GM18858 (cell line): ENCODE measurements at regions not wholly inside any gene's neighbourhood (a gene's known extent, or its start where the extent isn't known, plus 50 kb on each side); places are given as distances from the start of the nearest gene placed in this dataset.
"Not testable (repeated sequence)": the region's sequence is repeated elsewhere in the genome, so short reads cannot be mapped to it uniquely, and the experiment has no call there.

Experiments used
- ATAC-seq: cut with Tn5 transposase; IDR thresholded peaks from one replicate; pipeline ENCODE4 v1.9.1; 2021; ENCODE audit not compliant: unreplicated experiment

DNA sequence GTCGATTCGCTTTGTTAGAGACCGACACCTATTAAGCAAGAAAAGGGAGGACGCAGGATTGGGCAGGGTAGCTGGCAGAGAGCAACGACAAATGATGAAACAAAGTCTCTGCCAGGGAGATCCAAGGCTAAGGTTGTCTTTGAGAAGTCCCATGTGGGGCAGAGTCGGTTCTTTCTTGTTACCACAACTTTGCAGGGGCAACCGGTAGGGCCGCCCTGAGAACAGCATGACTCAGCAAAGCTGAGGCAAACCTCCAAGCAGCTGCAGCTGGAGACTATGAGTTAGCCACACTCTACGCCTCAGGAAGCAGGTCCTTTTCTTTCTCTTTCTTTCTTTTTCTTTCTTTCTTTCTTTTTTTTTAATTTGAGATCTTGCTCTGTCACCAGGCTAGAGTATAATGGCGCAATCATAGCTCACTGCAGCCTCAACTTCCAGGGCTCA, 452.3 kb upstream of the ID2 start:
- ATAC-seq = peak; percentile 76

DNA sequence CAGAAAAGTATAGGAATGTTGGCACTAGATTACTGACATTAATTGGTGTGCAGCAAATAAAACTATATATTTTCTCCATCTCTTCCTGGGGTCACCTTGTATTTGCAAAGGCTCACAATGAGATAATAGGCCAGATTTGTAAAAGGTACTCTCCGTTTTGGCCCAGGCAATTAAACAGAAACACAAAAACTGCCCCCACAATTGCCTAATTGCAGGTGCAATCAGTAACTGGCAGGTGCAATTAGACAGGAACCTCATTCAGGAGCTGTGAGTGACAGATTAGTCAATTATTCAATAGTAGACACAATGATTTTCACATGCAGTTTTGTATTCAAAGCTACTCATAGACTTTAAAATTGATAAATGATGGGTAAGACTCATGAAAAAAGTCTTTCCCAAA, 451.4 kb upstream of the ID2 start:
- ATAC-seq = no peak

DNA sequence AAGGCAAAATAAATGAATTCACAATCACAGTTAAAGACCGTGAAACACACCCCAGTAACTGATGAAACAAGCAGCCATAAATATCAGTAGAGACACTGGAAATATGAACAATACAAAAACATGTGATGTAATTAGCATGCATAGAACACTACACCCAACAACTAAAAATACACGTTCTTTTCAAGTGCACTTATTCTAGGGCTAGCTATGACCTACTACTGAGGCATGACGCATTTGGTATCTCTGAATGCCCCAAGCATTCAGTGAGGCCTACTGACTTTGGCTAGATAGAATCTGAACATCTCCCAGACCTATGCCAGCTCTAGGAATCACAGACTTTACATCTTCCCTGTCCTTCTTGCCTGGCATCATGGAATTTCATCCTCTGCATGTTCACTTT, 450.0 kb upstream of the ID2 start:
- no peak for ATAC-seq

DNA sequence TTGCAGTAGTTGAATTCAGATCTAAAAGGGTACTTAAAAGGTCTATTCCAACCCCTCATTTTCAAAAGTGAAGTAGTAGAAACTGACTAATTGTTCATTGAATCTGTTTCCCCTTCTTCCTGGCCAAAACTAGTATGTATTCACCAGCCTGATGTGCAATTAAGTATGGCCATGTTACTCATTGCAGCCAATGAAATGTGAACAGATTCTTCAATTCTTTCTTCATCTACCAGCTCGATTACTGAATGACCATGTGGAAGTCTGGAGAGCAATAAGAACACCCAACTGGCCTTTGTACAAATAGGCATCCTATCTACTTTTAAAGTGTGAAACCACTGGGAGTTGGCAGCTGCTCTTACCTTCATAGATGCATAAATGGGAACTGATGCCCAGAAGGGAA, 449.0 kb upstream of the ID2 start:
- no peak for ATAC-seq

DNA sequence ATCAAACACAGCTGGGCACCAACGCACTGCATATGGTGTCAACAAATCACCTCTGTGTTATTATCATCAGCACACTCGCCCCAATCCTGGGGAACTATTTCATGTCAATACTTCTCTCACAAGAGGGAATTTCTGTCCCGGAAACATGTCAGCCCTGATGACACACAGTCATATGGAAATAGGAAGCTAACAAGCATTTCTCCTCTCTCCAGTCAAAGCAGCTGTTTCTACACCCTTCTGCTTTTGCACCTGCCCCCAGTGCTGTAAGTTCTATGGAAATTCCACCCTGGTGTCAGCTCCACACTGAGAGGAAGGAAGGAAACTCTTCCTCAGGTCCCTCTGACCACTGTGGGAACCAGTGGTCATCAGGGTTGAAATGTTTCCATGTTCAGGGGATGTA, 447.6 kb upstream of the ID2 start:
- peak; percentile 28 for ATAC-seq

DNA sequence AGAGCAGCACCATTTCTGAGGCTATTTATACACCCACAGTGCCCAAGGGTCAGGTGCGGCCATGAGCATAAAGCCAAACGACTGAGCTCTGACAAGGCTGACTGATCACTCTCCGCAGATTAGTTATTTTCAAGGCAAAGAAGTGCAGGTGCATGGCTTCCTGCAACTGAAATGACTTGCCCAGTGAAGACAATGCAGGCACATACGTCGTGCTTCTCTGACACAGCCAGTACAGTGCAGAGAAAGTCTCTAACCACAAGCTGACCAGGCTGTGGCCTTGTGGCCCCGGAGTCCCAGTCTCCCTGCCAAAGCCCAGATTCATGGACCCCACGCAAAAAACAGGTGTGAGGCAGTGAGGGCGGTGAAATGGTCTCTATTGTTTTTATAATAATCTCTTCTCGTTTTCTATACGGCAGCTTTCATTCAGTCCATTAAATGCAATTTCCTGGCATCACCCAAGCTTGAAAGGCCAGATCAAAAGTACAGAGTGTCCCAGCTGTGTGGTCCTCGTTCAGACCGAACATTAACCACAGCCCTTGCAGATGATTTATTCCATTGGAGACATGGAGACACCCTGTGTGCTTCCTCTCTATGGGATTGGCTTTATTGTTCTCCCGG, 447.0 kb upstream of the ID2 start:
- ATAC-seq = peak; percentile 93

DNA sequence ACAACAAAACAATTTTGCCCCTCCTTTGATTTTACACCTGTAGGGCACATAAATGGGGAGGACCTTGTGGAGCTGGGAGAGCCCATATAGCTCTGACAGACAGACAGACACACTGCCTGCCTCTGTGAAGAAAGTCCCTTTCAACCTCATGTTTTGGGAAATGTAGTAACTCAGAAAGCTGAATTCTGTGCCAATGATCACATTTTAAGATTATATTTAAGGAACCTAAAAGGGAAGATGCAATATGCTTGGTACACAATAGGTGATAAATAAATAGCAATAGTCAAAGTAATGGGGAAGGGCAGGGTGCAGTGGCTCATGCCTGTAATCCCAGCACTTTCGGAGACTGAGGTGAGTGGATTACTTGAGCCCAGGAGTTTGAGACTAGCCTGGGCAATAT, 446.4 kb upstream of the ID2 start:
- ATAC-seq = no peak

DNA sequence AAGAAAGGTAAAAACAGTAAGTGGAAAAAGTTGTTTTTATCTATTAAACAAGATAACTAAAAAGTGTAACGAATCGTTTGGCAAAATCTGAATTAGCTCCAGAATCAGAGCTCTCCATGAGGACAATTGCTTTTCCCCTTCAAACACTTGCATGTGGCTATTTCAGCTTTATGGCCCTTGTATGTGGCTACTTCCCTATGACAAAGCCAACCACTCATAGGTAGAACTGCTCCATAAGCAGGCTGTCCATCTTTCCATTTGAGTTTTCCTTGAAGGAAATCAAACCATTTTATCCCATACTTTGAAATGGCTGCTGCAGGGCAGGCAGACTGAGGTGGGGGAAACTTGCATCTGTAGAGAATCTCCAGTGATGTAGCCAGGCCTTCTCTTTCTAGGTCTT, 445.5 kb upstream of the ID2 start:
- ATAC-seq = no peak

DNA sequence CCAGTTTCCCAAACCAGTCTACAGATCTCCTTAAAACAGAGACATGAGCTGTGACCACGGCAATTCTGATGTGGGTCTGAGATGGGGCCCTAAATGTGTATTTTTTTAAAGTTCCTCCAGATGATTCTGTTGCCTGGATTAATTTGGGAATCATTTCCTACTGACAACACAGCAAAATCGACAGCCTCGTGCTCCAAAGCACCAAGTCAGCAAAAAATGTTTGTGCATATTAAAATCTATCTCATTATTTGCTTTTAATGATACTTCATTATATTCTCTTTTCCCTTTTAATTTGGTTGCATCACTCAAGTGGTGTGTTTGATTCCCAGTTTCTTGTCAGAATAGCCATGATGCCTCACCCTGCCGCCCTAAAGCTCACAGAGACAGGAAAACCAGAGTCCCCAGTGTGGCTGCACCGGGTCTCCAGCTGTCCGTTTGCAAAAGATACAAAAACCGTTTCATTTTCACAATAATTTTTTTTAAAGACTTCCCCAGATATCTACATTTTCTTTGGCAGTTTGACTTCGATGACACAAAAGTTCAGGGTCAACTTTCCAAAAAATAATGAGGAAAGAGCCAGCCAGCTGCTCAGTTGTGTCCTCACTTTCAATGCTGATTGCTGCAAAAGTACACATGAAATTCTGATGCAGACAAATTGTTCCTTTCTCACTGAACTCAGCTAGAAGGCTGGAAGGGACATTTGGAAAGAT, 443.2 kb upstream of the ID2 start:
- ATAC-seq = no peak

DNA sequence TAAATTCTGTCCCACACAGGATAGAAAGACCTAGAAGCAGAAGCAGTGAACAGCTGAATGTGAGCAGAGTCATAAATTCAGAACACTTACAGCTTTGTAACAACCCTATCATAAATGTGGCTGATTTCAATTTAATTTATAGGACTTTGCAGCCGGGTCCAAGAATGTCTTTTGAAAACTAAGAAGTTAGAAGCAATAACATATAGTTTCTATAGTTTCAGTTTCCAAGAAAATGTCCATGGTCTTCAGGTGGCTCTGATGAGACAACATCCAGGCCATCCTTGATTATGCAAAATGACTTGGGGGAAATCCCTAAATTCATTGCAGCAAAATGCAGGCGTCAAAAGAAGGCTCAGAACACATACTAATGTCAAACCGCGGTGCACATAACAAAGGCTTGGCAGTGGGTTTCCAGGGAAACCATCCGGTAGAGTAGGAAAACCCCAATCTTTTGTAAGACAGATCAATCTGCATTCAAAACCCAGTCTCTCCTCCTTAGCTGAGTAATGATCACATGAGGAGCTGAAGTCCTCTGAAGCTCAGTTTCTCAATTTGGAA, 442.2 kb upstream of the ID2 start:
- ATAC-seq = no peak

DNA sequence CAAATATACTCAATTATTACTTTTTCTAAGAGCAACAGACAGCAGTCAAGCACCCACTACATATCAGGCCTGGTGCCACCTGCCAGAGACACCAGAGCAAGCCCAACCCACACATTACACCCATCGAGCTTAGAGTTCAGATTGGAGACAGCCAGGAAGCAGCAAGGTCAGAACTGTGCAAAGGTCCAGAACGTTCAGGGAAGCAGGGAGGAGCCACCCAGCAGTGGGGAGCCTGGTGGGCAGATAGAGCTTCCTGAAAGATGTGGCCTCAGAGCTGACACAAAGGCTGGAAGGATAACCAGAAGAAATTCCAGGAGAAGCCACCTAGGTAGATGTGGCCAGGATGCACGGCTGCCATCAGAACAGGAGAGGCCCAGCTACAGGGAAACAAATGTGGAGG, 440.5 kb upstream of the ID2 start:
- ATAC-seq = no peak

DNA sequence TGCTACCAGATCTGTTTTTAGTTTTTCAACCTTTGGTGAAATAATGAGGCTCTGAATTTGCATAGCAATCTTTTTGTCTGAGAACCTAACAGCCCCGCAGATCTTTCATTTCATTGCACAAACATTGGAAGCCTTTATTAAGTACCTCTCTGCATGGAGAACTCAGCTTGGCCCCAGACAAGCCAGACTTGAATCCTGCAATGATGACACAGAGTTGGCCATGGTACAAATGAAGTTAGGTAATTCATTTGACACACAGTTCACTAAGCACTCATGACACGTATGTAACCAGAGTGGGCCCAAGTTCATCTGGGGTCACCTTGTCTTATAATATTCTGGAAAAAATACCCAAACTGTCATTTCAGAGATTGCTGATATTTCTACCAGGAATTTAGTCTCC, 439.1 kb upstream of the ID2 start:
- ATAC-seq = no peak

DNA sequence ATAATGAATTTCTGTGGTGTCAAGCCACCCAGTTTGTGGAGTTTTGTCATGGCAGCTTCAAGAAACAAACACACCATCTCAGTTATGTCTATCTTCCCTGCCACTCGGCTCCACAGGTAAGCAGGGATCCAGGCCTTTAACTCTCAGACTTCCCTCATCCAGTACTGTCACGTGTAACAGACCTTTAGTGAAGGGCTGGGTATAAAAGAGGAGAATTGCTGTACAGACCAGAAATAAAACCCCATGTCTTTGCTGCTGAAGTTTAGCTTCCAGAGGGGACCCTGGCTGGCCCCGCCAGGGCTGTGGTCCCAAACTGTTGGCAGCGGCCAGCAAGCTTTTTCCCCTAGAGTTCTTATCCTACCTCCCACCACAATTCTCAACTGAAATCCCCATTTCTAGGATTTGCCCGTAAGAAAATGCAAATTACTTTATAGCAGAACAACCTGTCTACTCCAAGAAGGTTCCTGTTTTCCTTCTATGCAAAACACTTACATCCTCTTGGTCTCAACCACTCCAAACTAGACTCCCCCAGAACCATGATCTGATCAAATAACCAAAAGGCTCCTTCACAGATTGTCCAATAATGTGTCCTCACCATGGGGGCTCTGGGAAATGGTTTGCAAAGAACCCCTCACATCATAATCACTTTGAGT, 438.0 kb upstream of the ID2 start:
- ATAC-seq = no peak

DNA sequence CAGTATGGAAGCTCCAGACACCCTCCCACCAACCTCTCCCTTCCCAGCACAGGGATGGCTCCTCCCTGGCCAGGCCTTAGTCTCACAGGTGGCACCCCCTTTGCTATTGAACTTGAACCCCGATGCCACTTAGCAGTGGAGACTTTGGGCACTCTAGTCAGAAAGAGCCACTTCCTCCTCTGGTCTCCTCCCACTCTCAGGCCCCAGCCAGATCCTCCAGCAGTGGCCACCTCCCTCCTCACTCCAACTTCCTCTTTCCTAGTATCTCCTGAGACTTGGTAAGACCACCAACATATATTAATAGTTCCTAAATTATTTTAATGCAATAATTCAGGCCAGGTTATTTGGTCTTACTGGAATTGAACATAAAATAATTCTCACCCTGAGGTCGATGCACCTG, 437.2 kb upstream of the ID2 start:
- no peak for ATAC-seq

DNA sequence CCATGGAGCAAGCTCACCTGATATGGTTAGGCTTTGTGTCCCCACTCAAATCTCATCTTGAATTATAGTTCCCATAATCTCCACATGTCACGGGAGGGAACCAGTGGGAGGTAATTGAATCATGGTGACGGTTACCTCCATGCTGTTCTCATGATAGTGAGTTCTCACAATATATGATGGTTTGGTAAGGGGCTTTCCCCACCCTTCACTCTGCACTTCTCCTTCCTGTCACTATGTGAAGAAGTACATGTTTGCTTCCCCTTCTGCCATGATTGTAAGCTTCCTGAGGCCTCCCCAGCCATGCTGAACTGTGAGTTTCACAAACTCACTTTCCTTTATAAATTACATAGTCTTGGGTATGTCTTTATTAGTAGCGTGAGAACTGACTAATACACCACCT, 435.7 kb upstream of the ID2 start:
- no peak for ATAC-seq

DNA sequence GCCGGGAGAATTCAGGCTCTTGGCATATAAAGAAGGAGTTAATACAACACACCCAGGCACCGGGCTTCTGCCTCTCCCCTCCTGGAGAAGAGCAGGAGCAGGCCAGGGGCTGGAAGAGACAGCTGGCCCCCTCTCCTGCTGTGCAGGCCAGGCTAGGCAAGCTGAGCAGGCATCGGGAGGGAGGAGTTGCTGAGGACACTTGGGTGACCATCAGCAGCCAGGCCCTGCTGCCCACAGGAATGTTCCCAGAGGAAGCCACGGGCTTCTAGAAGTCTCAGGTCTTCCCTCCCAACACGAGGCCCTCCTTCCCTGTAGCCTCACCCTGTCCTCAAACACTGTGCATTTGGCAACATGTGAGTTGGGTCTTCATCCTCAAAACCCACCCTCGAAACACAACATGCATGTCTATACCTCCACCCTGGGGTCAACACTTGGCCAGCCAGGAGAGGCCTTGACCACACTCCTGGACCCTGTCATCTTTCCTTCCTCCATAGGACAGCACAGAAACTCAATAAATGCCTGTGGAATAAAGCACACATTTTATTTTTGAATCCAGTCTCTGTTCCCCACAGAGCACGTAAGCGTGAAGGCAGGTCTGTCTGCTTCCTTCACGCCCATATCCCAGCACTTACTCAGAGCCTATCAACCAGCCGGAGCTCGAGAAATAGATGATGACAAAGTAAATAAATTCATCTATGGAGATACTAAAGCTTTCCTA, 433.8 kb upstream of the ID2 start:
- no peak for ATAC-seq

DNA sequence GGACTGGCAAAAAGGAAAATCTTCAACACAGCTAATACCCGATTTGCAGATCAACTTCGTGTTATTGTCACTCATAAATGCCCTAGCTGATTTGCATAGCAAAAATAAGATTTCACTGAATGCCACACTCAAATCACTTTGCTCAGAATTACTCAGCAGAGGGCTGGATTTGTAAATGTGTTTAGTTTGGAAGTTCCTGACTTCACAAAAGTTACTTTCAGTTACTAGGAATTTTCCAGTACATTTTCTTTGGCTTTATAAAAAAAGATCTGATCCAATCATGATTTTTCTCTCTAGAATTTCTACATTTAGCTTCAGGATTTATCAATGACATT, 433.3 kb upstream of the ID2 start:
- no peak for ATAC-seq

DNA sequence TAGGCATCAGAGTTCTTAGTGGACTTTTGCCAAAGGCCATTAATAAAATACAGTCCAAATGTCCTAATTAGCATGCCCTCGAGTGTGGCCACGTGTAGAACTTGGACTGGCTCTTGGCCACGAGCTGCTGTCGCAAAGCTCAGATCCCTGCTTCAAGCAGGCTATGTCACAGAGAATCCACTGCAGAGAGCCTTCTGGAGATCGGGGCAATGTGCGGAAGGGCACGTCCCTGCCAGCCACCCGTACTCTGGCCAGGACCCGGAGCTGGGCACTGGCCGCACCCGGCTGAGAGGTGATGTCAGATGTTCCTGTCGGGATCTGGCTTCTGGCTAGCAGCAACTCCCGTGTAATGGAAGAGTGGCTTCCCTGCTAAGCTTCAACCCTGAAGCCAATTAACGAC, 432.7 kb upstream of the ID2 start:
- ATAC-seq = no peak

DNA sequence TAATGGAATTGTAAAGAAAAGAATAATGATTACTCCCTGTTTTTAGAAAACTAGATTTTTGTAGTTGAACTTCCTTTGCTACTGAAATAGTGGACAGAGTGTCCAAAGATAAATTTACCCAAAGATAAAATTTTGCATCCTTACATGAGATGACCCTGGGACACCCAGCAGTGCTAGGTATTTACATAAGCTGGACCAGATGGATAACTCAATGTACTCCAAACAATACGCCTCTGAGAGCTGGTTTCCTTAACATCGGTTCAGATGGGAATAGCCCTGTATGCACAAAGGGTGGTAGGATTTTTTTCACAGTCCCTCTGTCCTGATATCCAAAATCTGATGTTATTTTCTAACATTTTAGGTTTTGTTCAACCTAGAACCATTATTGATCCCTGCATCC, 432.1 kb upstream of the ID2 start:
- no peak for ATAC-seq

DNA sequence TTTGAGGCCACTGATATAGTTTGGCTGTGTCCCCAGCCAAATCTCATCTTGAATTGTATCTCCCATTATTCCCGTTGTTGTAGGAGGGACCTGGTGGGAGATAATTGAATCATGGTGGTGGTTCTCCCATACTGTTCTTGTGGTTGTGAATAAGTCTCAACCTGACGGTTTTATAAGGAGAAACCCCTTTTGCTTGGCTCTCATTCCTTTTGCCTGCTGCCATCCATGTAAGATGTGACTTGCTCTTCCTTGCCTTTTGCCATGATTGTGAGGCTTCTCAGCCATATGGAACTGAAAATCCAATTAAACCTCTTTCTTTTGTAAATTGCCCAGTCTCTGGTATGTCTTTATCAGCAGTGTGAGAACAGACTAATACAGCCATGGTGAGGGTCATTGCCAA, 431.6 kb upstream of the ID2 start:
- not testable (repeated sequence) for ATAC-seq

DNA sequence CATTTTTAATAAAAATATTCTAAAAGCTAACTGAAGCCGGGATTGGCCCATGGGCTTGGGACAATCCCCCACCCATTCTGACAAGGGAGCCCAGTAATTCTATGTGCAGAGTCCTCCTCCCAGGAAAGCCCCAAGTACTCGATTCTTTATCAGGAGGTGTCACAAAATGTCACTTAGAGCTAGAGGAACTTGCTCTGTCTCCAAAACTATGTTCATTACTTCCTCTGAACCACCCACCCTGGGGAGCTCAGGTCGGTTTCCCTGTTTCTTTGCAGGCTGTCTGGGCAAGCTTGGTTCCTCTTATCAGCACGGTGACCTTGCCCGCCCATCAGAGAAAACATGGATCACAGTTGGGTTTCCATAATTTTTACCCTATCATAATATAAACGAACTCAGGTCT, 430.6 kb upstream of the ID2 start:
- ATAC-seq = no peak

DNA sequence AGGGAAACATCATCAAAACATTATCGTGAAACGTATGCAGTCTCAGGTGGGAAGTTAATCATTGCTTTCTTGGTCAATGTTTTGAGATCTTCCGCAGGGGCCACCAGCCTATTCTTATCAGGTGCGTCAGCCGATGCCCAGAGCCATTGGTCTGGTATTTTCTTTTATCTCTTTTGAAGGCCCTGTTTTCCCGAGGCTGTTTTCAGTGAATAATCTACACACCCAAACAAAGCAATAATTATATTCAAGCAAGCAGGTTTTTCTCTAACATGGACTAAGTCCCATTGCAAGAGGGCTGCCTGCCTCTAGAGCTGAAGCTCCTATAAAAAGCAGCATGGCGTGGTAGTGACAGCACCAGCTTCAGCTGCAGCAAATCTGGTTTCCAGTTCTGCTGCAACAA, 430.0 kb upstream of the ID2 start:
- no peak for ATAC-seq
